ENCODE measurements at regions not wholly inside any gene's neighbourhood (a gene's known extent, or its start where the extent isn't known, plus 50 kb on each side); places are given as distances from the start of the nearest gene placed in this dataset.
"Not testable (repeated sequence)": the region's sequence is repeated elsewhere in the genome, so short reads cannot be mapped to it uniquely, and the experiment has no call there.

GRCh38 chr21:28857752-28858151 lies 134.9 kb downstream of the LTN1 start:
- no peak for TF ChIP-seq CTCF (IDR thresholded peaks at IDR 0.05; ENCODE audit: borderline replicate concordance, insufficient read depth, low read depth, low read length)
- H3K4me3 ChIP-seq (ENCODE audit: low read depth, low read length): no peak overlapping the region

- no peak overlapping the region for H3K4me3 ChIP-seq (ENCODE audit: low read depth, low read length)
These were observed 136.0 kb downstream of the LTN1 start for GRCh38 chr21:28856588-28857250.

GRCh38 chr21:28852706-28853105 lies 140.0 kb downstream of the LTN1 start:
- no peak overlapping the region for H3K4me3 ChIP-seq (ENCODE audit: low read depth, low read length)
- no peak for TF ChIP-seq CTCF (IDR thresholded peaks at IDR 0.05; ENCODE audit: borderline replicate concordance, insufficient read depth, low read depth, low read length)

More at GRCh38 chr21:28856588-28857250, 136.0 kb downstream of the LTN1 start:
- no peak for TF ChIP-seq CTCF (IDR thresholded peaks at IDR 0.05; ENCODE audit: borderline replicate concordance, insufficient read depth, low read depth, low read length)

- no peak for TF ChIP-seq CTCF (IDR thresholded peaks at IDR 0.05; ENCODE audit: borderline replicate concordance, insufficient read depth, low read depth, low read length)
These were observed 141.0 kb downstream of the LTN1 start for GRCh38 chr21:28851645-28852044.

GRCh38 chr21:28839237-28839636 lies 153.4 kb downstream of the LTN1 start:
- not testable (repeated sequence) for H3K4me3 ChIP-seq (ENCODE audit: low read depth, low read length)

More at GRCh38 chr21:28851645-28852044, 141.0 kb downstream of the LTN1 start:
- H3K4me3 ChIP-seq (ENCODE audit: low read depth, low read length): no peak overlapping the region

- H3K4me3 ChIP-seq (ENCODE audit: low read depth, low read length): not testable (repeated sequence)
These were observed 155.3 kb downstream of the LTN1 start for GRCh38 chr21:28837426-28837825.

- H3K4me3 ChIP-seq (ENCODE audit: low read depth, low read length): not testable (repeated sequence)
These were observed 156.1 kb downstream of the LTN1 start for GRCh38 chr21:28836588-28836987.

- no peak overlapping the region for H3K4me3 ChIP-seq (ENCODE audit: low read depth, low read length)
- no peak for TF ChIP-seq CTCF (IDR thresholded peaks at IDR 0.05; ENCODE audit: borderline replicate concordance, insufficient read depth, low read depth, low read length)
These were observed 158.1 kb downstream of the LTN1 start for GRCh38 chr21:28834335-28835238.
